ENCODE measurements at regions not wholly inside any gene's neighbourhood (a gene's known extent, or its start where the extent isn't known, plus 50 kb on each side); places are given as distances from the start of the nearest gene placed in this dataset.
"Not testable (repeated sequence)": the region's sequence is repeated elsewhere in the genome, so short reads cannot be mapped to it uniquely, and the experiment has no call there.

DNA sequence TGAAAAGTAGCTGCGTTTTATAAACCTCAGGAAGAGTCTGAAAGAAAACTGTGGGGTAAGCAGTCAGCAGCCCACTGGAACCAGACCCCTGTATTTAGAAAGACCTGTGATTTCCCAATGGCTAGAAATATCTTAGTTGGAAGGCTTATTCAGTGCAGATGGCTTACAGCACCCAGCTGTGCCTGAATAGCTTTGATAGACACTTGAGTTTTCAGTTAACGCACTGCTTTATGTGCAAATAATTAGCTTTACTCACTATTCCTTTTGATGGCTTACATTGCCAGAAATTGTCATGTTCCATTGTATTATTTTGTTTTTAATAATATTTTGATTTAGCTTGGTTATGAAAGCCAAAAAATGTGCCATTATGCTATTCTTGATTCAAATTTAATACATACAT lies 465.3 kb upstream of the SYNCRIP start:
- DNase-seq (no peak), FAIRE-seq (no peak)
- Histone ChIP-seq H3K27ac (ENCODE audit: low read depth in 2 of 2, low read length in 2 of 2) (no peak overlapping the region), H3K36me3 (ENCODE audit: control insufficient read depth in 2 of 3, insufficient read depth in 3 of 3, low read length in 3 of 3) (no peaks in the 10 kb centered on the region), H3K27me3 (ENCODE audit: control insufficient read depth, insufficient read depth, low read length) (no peaks in the 10 kb centered on the region), H3K9ac (ENCODE audit: low read length in 3 of 3) (no peak overlapping the region), H3K4me1 (ENCODE audit: control insufficient read depth in 2 of 3, insufficient read depth in 2 of 3, low read depth in 1 of 3, low read length in 3 of 3) (no peaks in the 10 kb centered on the region), H3K9me3 (ENCODE audit: control insufficient read depth in 2 of 3, insufficient read depth in 1 of 3, low read length in 3 of 3) (peaks cover 0 to 2% (median 0%) of the 10 kb centered on the region in 3 donors), H3K4me3 (ENCODE audit: low read length in 3 of 3) (no peak overlapping the region)
- intact Hi-C loops (cut with DNase I) = no loop called here
- TF ChIP-seq, protein P1, sequence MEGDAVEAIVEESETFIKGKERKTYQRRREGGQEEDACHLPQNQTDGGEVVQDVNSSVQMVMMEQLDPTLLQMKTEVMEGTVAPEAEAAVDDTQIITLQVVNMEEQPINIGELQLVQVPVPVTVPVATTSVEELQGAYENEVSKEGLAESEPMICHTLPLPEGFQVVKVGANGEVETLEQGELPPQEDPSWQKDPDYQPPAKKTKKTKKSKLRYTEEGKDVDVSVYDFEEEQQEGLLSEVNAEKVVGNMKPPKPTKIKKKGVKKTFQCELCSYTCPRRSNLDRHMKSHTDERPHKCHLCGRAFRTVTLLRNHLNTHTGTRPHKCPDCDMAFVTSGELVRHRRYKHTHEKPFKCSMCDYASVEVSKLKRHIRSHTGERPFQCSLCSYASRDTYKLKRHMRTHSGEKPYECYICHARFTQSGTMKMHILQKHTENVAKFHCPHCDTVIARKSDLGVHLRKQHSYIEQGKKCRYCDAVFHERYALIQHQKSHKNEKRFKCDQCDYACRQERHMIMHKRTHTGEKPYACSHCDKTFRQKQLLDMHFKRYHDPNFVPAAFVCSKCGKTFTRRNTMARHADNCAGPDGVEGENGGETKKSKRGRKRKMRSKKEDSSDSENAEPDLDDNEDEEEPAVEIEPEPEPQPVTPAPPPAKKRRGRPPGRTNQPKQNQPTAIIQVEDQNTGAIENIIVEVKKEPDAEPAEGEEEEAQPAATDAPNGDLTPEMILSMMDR (IDR thresholded peaks at IDR 0.05; ENCODE audit: borderline replicate concordance, extremely low read depth, insufficient read depth) = no peak

DNA sequence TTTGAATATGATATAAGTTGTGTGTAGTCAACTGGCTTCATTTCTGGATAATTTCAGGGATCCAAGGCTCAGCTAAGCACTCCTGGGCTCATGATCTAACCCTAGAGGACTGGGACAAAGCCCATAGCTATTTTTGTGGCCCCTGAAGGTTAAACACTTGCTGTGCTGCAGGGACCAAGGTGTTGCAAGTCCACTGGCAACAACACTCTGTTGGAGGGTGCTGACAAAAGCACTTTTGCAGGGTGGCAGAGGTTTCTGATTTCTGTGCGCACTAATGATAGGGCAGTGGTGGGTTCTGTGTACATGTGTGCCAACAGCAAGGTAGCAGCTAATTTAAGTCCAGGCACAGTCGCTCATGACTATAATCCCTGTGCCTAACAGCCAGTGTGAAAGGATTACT lies 445.3 kb upstream of the SYNCRIP start:
- FAIRE-seq = no peak
- intact Hi-C loops (cut with DNase I) = no loop called here
- no peaks in the 10 kb centered on the region for H3K36me3 ChIP-seq (ENCODE audit: control insufficient read depth in 2 of 3, insufficient read depth in 3 of 3, low read length in 3 of 3)

DNA sequence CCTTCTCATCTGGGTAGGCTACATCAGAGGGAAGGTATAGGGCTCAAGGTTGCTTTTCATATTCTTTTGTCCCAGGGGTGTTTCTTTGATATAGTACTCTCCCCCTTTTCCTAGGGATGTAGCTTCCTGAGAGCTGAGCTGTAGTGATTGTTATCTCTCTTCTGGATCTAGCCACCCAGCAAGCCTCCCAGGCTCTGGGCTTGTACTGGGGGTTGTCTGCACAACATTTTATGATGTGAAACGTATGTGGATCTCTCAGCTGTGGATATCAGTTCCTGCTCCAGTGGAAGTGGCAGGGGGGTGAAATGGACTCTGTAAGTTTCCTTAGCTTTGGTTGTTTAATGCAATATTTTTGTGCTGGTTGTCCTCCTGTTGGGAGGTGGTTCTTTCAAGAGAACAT lies 437.3 kb upstream of the SYNCRIP start:
- TF ChIP-seq, protein P1 (IDR thresholded peaks at IDR 0.05; ENCODE audit: borderline replicate concordance, extremely low read depth, insufficient read depth) = no peak
- FAIRE-seq = no peak

More for the DNA sequence above, 445.3 kb upstream of the SYNCRIP start:
- TF ChIP-seq, protein P1 (IDR thresholded peaks at IDR 0.05; ENCODE audit: borderline replicate concordance, extremely low read depth, insufficient read depth) = no peak
- no peak overlapping the region for H3K9ac ChIP-seq (ENCODE audit: low read length in 3 of 3)
- H3K27me3 ChIP-seq (ENCODE audit: control insufficient read depth, insufficient read depth, low read length) = no peaks in the 10 kb centered on the region
- no peak overlapping the region for H3K4me3 ChIP-seq (ENCODE audit: low read length in 3 of 3)
- no peaks in the 10 kb centered on the region for H3K4me1 ChIP-seq (ENCODE audit: control insufficient read depth in 2 of 3, insufficient read depth in 2 of 3, low read depth in 1 of 3, low read length in 3 of 3)
- peaks cover 0 to 6% (median 0%) of the 10 kb centered on the region in 3 donors for H3K9me3 ChIP-seq (ENCODE audit: control insufficient read depth in 2 of 3, insufficient read depth in 1 of 3, low read length in 3 of 3)
- no peak for DNase-seq
- no peak overlapping the region for H3K27ac ChIP-seq (ENCODE audit: low read depth in 2 of 2, low read length in 2 of 2)

DNA sequence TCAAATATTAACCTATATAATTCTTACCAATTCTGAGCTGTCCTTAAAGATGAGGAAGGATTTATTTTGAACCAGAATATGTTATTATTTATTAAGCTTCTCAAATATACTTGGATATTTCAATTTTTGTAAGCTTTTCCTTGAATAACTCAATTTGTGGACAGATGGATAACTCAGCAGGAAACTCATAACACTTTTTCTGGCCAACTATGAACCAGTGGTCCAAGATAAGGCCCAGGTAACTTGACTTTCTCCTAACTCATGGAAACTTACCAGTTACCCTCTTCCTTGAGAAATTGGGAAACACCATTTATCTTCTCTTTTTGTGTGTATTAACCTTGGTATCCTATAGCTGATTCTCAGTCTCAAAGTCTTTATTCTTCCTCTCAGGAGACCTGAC lies 427.5 kb upstream of the SYNCRIP start:
- Histone ChIP-seq H3K9me3 (ENCODE audit: control insufficient read depth in 2 of 3, insufficient read depth in 1 of 3, low read length in 3 of 3) (no peaks in the 10 kb centered on the region), H3K9ac (ENCODE audit: low read length in 3 of 3) (no peak overlapping the region), H3K36me3 (ENCODE audit: control insufficient read depth in 2 of 3, insufficient read depth in 3 of 3, low read length in 3 of 3) (no peaks in the 10 kb centered on the region), H3K27me3 (ENCODE audit: control insufficient read depth, insufficient read depth, low read length) (no peaks in the 10 kb centered on the region), H3K27ac (ENCODE audit: low read depth in 2 of 2, low read length in 2 of 2) (no peak overlapping the region), H3K4me3 (ENCODE audit: low read length in 3 of 3) (no peak overlapping the region), H3K4me1 (ENCODE audit: control insufficient read depth in 2 of 3, insufficient read depth in 2 of 3, low read depth in 1 of 3, low read length in 3 of 3) (no peaks in the 10 kb centered on the region)
- DNase-seq (no peak), FAIRE-seq (no peak)
- TF ChIP-seq, protein P1 (IDR thresholded peaks at IDR 0.05; ENCODE audit: borderline replicate concordance, extremely low read depth, insufficient read depth) = no peak
- intact Hi-C loops (cut with DNase I) = no loop called here

More for the DNA sequence above, 437.3 kb upstream of the SYNCRIP start:
- peaks cover 0 to 4% (median 0%) of the 10 kb centered on the region in 3 donors for H3K9me3 ChIP-seq (ENCODE audit: control insufficient read depth in 2 of 3, insufficient read depth in 1 of 3, low read length in 3 of 3)
- intact Hi-C loops (cut with DNase I) = no loop called here
- H3K36me3 ChIP-seq (ENCODE audit: control insufficient read depth in 2 of 3, insufficient read depth in 3 of 3, low read length in 3 of 3) = no peaks in the 10 kb centered on the region
- no peak overlapping the region for H3K4me3 ChIP-seq (ENCODE audit: low read length in 3 of 3)
- DNase-seq = no peak
- no peak overlapping the region for H3K9ac ChIP-seq (ENCODE audit: low read length in 3 of 3)
- no peaks in the 10 kb centered on the region for H3K4me1 ChIP-seq (ENCODE audit: control insufficient read depth in 2 of 3, insufficient read depth in 2 of 3, low read depth in 1 of 3, low read length in 3 of 3)
- H3K27ac ChIP-seq (ENCODE audit: low read depth in 2 of 2, low read length in 2 of 2) = no peak overlapping the region
- H3K27me3 ChIP-seq (ENCODE audit: control insufficient read depth, insufficient read depth, low read length) = no peaks in the 10 kb centered on the region

DNA sequence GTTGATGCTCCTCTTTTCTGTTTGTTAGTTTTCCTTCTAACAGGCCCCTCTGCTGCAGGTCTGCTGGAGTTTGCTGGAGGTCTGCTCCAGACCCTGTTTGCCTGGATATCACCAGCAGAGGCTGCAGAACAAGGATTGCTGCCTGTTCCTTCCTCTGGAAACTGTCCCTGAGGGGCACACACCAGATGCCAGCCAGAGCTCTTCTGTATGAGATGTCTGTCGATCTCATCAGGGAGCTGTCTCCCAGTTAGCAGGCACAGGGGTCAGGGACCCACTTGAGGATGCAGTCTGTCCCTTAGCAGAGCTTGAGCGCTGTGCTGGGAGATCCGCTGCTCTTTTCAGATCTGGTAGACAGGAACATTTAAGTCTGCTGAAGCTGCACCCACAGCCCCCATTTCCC lies 422.3 kb upstream of the SYNCRIP start:
- intact Hi-C loops (cut with DNase I); DNase-seq; H3K4me1 ChIP-seq (ENCODE audit: control insufficient read depth in 2 of 3, insufficient read depth in 2 of 3, low read depth in 1 of 3, low read length in 3 of 3); H3K9ac ChIP-seq (ENCODE audit: low read length in 3 of 3); FAIRE-seq; H3K27ac ChIP-seq (ENCODE audit: low read depth in 2 of 2, low read length in 2 of 2); H3K36me3 ChIP-seq (ENCODE audit: control insufficient read depth in 2 of 3, insufficient read depth in 3 of 3, low read length in 3 of 3); H3K4me3 ChIP-seq (ENCODE audit: low read length in 3 of 3); H3K9me3 ChIP-seq (ENCODE audit: control insufficient read depth in 2 of 3, insufficient read depth in 1 of 3, low read length in 3 of 3); H3K27me3 ChIP-seq (ENCODE audit: control insufficient read depth, insufficient read depth, low read length): not testable (repeated sequence)

All from kidney (tissue), 13 donors.